Mesenchymal stem cell (in vitro differentiated cells and primary cell): ENCODE measurements at regions not wholly inside any gene's neighbourhood (a gene's known extent, or its start where the extent isn't known, plus 50 kb on each side); places are given as distances from the start of the nearest gene placed in this dataset.

Source experiments
- DNase-seq: peaks from one replicate; pipeline ENCODE4 v3.0.0-alpha.2; 2013
- H2AFZ ChIP-seq: one replicate; pipeline ENCODE4 v1.6.1; 2013; ENCODE audit warnings: low read depth, mild to moderate bottlenecking, control low read depth, inconsistent platforms, low read length, moderate library complexity
- H2AK5ac ChIP-seq: 2 replicates; pipeline ENCODE4 v1.6.1; 2013; ENCODE audit warnings: low read length, moderate library complexity, mild to moderate bottlenecking, inconsistent platforms; ENCODE audit not compliant: severe bottlenecking
- H2BK120ac ChIP-seq: one replicate; pipeline ENCODE4 v1.6.1; 2013; ENCODE audit warnings: low read depth, mild to moderate bottlenecking, inconsistent platforms, low read length, moderate library complexity
- H2BK12ac ChIP-seq, 2 experiments: one replicate each; pipeline ENCODE4 v1.6.1; 2013; ENCODE audit warnings: inconsistent platforms in 2 of 2, low read length in 2 of 2, mild to moderate bottlenecking in 2 of 2, moderate library complexity in 2 of 2, control low read depth in 1 of 2
- H2BK15ac ChIP-seq: one replicate; pipeline ENCODE4 v1.6.1; 2013; ENCODE audit warnings: mild to moderate bottlenecking, low read depth, inconsistent platforms; ENCODE audit not compliant: poor library complexity, severe bottlenecking
- H2BK5ac ChIP-seq: 2 replicates; pipeline ENCODE4 v1.6.1; 2013; ENCODE audit warnings: low read depth, mild to moderate bottlenecking, low read length, control low read depth, inconsistent platforms; ENCODE audit not compliant: poor library complexity, severe bottlenecking
- H3K14ac ChIP-seq, 2 experiments: one replicate each; pipeline ENCODE4 v1.6.1; 2013; ENCODE audit warnings: inconsistent platforms in 2 of 2, low read length in 2 of 2, control low read depth in 1 of 2, mild to moderate bottlenecking in 1 of 2, moderate library complexity in 1 of 2
- H3K18ac ChIP-seq, 2 experiments: one replicate each; pipeline ENCODE4 v1.6.1; 2013; ENCODE audit warnings: inconsistent platforms in 2 of 2, low read length in 2 of 2, control low read depth in 1 of 2, low read depth in 1 of 2, mild to moderate bottlenecking in 1 of 2
- H3K23ac ChIP-seq, 2 experiments: one replicate each; pipeline ENCODE4 v1.6.1; 2013; ENCODE audit warnings: inconsistent platforms in 2 of 2, low read length in 2 of 2, mild to moderate bottlenecking in 2 of 2, moderate library complexity in 2 of 2, control low read depth in 1 of 2
- H3K27ac ChIP-seq: 2 replicates; pipeline ENCODE4 v1.5.1; 2013; ENCODE audit warnings: mild to moderate bottlenecking, moderate library complexity, low read length, control low read depth, inconsistent platforms; ENCODE audit not compliant: poor library complexity, severe bottlenecking
- H3K27me3 ChIP-seq, 2 experiments: 2 replicates each; pipeline versions ENCODE4 v1.6.1 to v1.7.0; 2013; ENCODE audit warnings: low read length in 2 of 2, mild to moderate bottlenecking in 2 of 2, moderate library complexity in 2 of 2, control low read depth in 1 of 2, inconsistent platforms in 1 of 2; ENCODE audit not compliant: control insufficient read depth in 1 of 2, insufficient read depth in 1 of 2
- H3K36me3 ChIP-seq, 2 experiments: 2 replicates each; pipeline versions ENCODE4 v1.6.1 to v1.7.0; 2013; ENCODE audit warnings: low read length in 2 of 2, control low read depth in 1 of 2, inconsistent platforms in 1 of 2, low read depth in 1 of 2, mild to moderate bottlenecking in 1 of 2; ENCODE audit not compliant: insufficient read depth in 2 of 2, control insufficient read depth in 1 of 2
- H3K4ac ChIP-seq, 2 experiments: one replicate each; pipeline ENCODE4 v1.6.1; 2013; ENCODE audit warnings: inconsistent platforms in 2 of 2, low read length in 2 of 2, mild to moderate bottlenecking in 2 of 2, moderate library complexity in 2 of 2, control low read depth in 1 of 2, low read depth in 1 of 2
- H3K4me1 ChIP-seq: 2 replicates; pipeline ENCODE4 v1.6.1; 2013; ENCODE audit warnings: low read depth, low read length, control low read depth; ENCODE audit not compliant: control insufficient read depth, insufficient read depth
- H3K4me2 ChIP-seq: 2 replicates; pipeline ENCODE4 v1.6.1; 2013; ENCODE audit warnings: low read length, mild to moderate bottlenecking, inconsistent platforms; ENCODE audit not compliant: poor library complexity, severe bottlenecking
- H3K4me3 ChIP-seq, 2 experiments: 2 replicates each; pipeline versions ENCODE4 v1.5.1 to v1.7.0; 2013; ENCODE audit warnings: low read length in 2 of 2, mild to moderate bottlenecking in 2 of 2, control low read depth in 1 of 2, low read depth in 1 of 2; ENCODE audit not compliant: insufficient read depth in 1 of 2
- H3K79me1 ChIP-seq: replicated peaks from 2 replicates; pipeline ENCODE4 v1.6.1; 2013; ENCODE audit warnings: mild to moderate bottlenecking, control low read depth, low read length, inconsistent platforms; ENCODE audit not compliant: poor library complexity, severe bottlenecking
- H3K9ac ChIP-seq: 2 replicates; pipeline ENCODE4 v1.7.0; 2013; ENCODE audit warnings: mild to moderate bottlenecking, low read length, moderate library complexity
- H3K9me3 ChIP-seq: 2 replicates; pipeline ENCODE4 v1.7.0; 2013; ENCODE audit warnings: mild to moderate bottlenecking, low read length; ENCODE audit not compliant: control insufficient read depth
- H4K8ac ChIP-seq: one replicate; pipeline ENCODE4 v1.6.1; 2013; ENCODE audit warnings: inconsistent platforms, mild to moderate bottlenecking, low read length, moderate library complexity
- H4K91ac ChIP-seq: one replicate; pipeline ENCODE4 v1.6.1; 2013; ENCODE audit warnings: mild to moderate bottlenecking, low read length, inconsistent platforms
- WGBS: methylation state at CpG from one replicate; pipeline ENCODE4 v1.1.7; 2013; ENCODE audit warnings: mixed read lengths; 5-methylcytosine and 5-hydroxymethylcytosine counted together

GRCh38 chr11:110891411-110891810 lies 179.2 kb upstream of the ARHGAP20 start:
- Histone ChIP-seq H2BK15ac (no peak overlapping the region), H2AFZ (no peak overlapping the region)
- no CpG with 5 or more reads among the region's 1 CpG for WGBS

GRCh38 chr11:110890995-110891394 lies 178.8 kb upstream of the ARHGAP20 start:
- Histone ChIP-seq H2BK5ac (no peak overlapping the region), H3K4me1 (no peaks in the 10 kb centered on the region)

More at GRCh38 chr11:110891411-110891810, 179.2 kb upstream of the ARHGAP20 start:
- Histone ChIP-seq H3K23ac (no peak overlapping the region), H3K9ac (peak overlapping the region; percentile 80), H3K14ac (no peak overlapping the region), H4K91ac (no peak overlapping the region), H3K36me3 (no peaks in the 10 kb centered on the region), H2BK120ac (no peak overlapping the region), H2BK5ac (no peak overlapping the region), H2BK12ac (no peak overlapping the region), H3K4me3 (no peak overlapping the region), H3K4me2 (no peak overlapping the region), H2AK5ac (no peak overlapping the region), H3K27me3 (no peaks in the 10 kb centered on the region), H3K9me3 (no peaks in the 10 kb centered on the region), H3K79me1 (no peaks in the 10 kb centered on the region), H4K8ac (no peak overlapping the region), H3K18ac (no peak overlapping the region), H3K4me1 (no peaks in the 10 kb centered on the region), H3K27ac (no peak overlapping the region), H3K4ac (no peak overlapping the region)
- DNase-seq, result peak; percentile 44

DNA sequence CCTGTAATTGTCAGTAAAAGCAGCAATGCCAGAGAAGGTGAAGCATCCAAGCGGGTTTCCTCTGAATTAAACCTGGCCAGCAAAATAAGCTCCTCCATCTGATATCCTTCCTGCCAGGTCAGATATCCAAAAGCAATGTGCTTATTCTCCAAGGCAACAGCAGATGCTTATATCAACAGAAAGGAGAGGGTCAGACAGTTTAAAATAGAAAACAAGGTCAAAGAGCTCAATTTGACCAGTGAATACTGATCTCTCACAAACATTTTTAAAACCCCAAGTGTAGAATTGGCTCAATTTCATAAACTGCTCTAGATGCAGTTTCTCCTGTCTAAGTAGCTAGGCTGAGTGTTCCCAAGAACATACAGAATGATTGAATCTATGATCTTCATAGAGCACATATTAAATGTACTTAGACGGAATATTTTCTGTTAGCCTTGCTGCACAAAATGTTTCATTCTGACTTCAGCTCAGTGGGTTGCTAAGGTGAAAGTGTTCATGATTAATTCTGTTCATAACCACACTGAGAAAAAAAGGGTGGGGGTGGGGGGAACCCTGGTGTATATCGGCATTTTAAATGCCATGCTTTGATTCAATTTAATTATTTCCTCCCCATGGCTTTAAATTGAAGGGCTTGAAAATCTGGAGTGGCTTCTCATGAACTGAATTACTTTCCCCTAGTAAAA lies 174.2 kb upstream of the ARHGAP20 start:
- Histone ChIP-seq H3K4me2 (no peak overlapping the region), H4K8ac (no peak overlapping the region), H3K27ac (no peak overlapping the region), H3K9ac (peak overlapping the region; percentile 54), H3K4me1 (no peaks in the 10 kb centered on the region), H3K79me1 (no peaks in the 10 kb centered on the region), H2BK12ac (no peak overlapping the region), H3K27me3 (no peaks in the 10 kb centered on the region), H2BK120ac (no peak overlapping the region), H3K14ac (no peak overlapping the region), H2BK5ac (no peak overlapping the region), H3K4ac (no peak overlapping the region), H3K4me3 (no peak overlapping the region), H3K36me3 (no peaks in the 10 kb centered on the region), H2BK15ac (no peak overlapping the region), H3K23ac (no peak overlapping the region), H4K91ac (no peak overlapping the region), H3K18ac (no peak overlapping the region), H2AFZ (no peak overlapping the region), H3K9me3 (no peaks in the 10 kb centered on the region), H2AK5ac (no peak overlapping the region)
- no peak for DNase-seq
- 89% methylated on average over 1 of the region's 3 CpGs for WGBS

More at GRCh38 chr11:110890995-110891394, 178.8 kb upstream of the ARHGAP20 start:
- H3K79me1 ChIP-seq, result no peaks in the 10 kb centered on the region
- no peak overlapping the region for H2AK5ac ChIP-seq
- H3K4me3 ChIP-seq, result no peak overlapping the region
- no peak overlapping the region for H3K14ac ChIP-seq
- H3K9ac ChIP-seq, result peak overlapping the region; percentile 50
- no peak overlapping the region for H3K4ac ChIP-seq
- H2BK12ac ChIP-seq, result no peak overlapping the region
- H3K36me3 ChIP-seq, result no peaks in the 10 kb centered on the region
- no peak overlapping the region for H2BK120ac ChIP-seq
- no peak overlapping the region for H4K91ac ChIP-seq
- no peaks in the 10 kb centered on the region for H3K9me3 ChIP-seq
- H3K18ac ChIP-seq, result no peak overlapping the region
- no peak overlapping the region for H3K4me2 ChIP-seq
- no peak overlapping the region for H3K23ac ChIP-seq
- H2AFZ ChIP-seq, result no peak overlapping the region
- H2BK15ac ChIP-seq, result no peak overlapping the region
- H3K27me3 ChIP-seq, result no peaks in the 10 kb centered on the region
- DNase-seq, result no peak
- no peak overlapping the region for H3K27ac ChIP-seq
- no peak overlapping the region for H4K8ac ChIP-seq

- no peak for DNase-seq
Observed at GRCh38 chr11:110883256-110883655, 171.0 kb upstream of the ARHGAP20 start.

More at GRCh38 chr11:110883256-110883655, 171.0 kb upstream of the ARHGAP20 start:
- Histone ChIP-seq H3K4me3 (no peak overlapping the region), H3K18ac (no peak overlapping the region), H2AFZ (no peak overlapping the region), H3K9ac (peak overlapping the region; percentile 53), H4K8ac (no peak overlapping the region), H3K4me2 (no peak overlapping the region), H3K4me1 (no peaks in the 10 kb centered on the region), H2BK120ac (no peak overlapping the region), H3K14ac (no peak overlapping the region), H3K9me3 (no peaks in the 10 kb centered on the region), H2BK12ac (no peak overlapping the region), H3K36me3 (no peaks in the 10 kb centered on the region), H3K23ac (no peak overlapping the region), H2BK15ac (no peak overlapping the region), H2AK5ac (no peak overlapping the region), H3K27me3 (no peaks in the 10 kb centered on the region), H3K79me1 (no peaks in the 10 kb centered on the region), H2BK5ac (no peak overlapping the region), H3K4ac (no peak overlapping the region), H3K27ac (no peak overlapping the region), H4K91ac (no peak overlapping the region)
- 70% methylated on average over 3 of the region's 3 CpGs for WGBS
